Hepatocyte (in vitro differentiated cells): ENCODE measurements at regions not wholly inside any gene's neighbourhood (a gene's known extent, or its start where the extent isn't known, plus 50 kb on each side); places are given as distances from the start of the nearest gene placed in this dataset.

Experiments used
- CTCF ChIP-seq: fragments of 200-600 bp; sonication (generic); IDR thresholded peaks from 2 replicates; pipeline ENCODE4 v1.5.1; 2016; ENCODE audit warnings: antibody characterized with exemption, mild to moderate bottlenecking; ENCODE audit not compliant: poor library complexity
- EZH2 ChIP-seq: fragments of 200-600 bp; sonication (generic); IDR thresholded peaks from 2 replicates; pipeline ENCODE4 v1.6.1; 2016; ENCODE audit warnings: antibody characterized with exemption, mild to moderate bottlenecking, borderline replicate concordance
- EZH2phosphoT487 ChIP-seq: fragments of 200-600 bp; sonication (generic); IDR thresholded peaks from one replicate; pipeline ENCODE4 v1.6.1; 2018; ENCODE audit warnings: antibody characterized with exemption, mild to moderate bottlenecking, low read depth, moderate library complexity; ENCODE audit not compliant: unreplicated experiment, severe bottlenecking

GRCh38 chrX:43469391-43470054, 186.6 kb upstream of the MAOA start:
- TF ChIP-seq EZH2phosphoT487, result no peak
- TF ChIP-seq CTCF, result no peak
- no peak for TF ChIP-seq EZH2
